ENCODE measurements at regions not wholly inside any gene's neighbourhood (a gene's known extent, or its start where the extent isn't known, plus 50 kb on each side); places are given as distances from the start of the nearest gene placed in this dataset.
A peak's percentile ranks its signal among the peaks of the same experiment; 100 is the strongest.

- Mint-ChIP-seq H3K27me3 (ENCODE audit: low read depth) (no peaks in the 10 kb centered on the region), H3K4me3 (no peak overlapping the region), H3K27ac (ENCODE audit: unreplicated experiment) (no peak overlapping the region), H3K4me1 (peaks cover 12% of the 10 kb centered on the region), H3K9me3 (no peaks in the 10 kb centered on the region), H3K36me3 (ENCODE audit: low read depth) (no peaks in the 10 kb centered on the region)
- no peak for TF ChIP-seq CTCF (conservative IDR thresholded peaks at IDR 0.05)
- DNase-seq (ENCODE audit: low read depth, low spot score) = no peak
Observed at GRCh38 chr4:166314902-166315301, 441.9 kb downstream of the TLL1 start.

GRCh38 chr4:166315721-166316467 is 442.9 kb downstream of the TLL1 start:
- no peaks in the 10 kb centered on the region for H3K36me3 Mint-ChIP-seq (ENCODE audit: low read depth)
- no peak for TF ChIP-seq CTCF (conservative IDR thresholded peaks at IDR 0.05)
- H3K9me3 Mint-ChIP-seq = no peaks in the 10 kb centered on the region
- H3K4me3 Mint-ChIP-seq = no peak overlapping the region
- H3K27ac Mint-ChIP-seq (ENCODE audit: unreplicated experiment) = no peak overlapping the region
- no peak for DNase-seq (ENCODE audit: low read depth, low spot score)
- peaks cover 12% of the 10 kb centered on the region for H3K4me1 Mint-ChIP-seq
- no peaks in the 10 kb centered on the region for H3K27me3 Mint-ChIP-seq (ENCODE audit: low read depth)

- Mint-ChIP-seq H3K27me3 (ENCODE audit: low read depth) (no peaks in the 10 kb centered on the region), H3K27ac (ENCODE audit: unreplicated experiment) (no peak overlapping the region), H3K4me3 (no peak overlapping the region), H3K4me1 (no peaks in the 10 kb centered on the region), H3K9me3 (no peaks in the 10 kb centered on the region), H3K36me3 (ENCODE audit: low read depth) (no peaks in the 10 kb centered on the region)
- no peak for DNase-seq (ENCODE audit: low read depth, low spot score)
- TF ChIP-seq CTCF (conservative IDR thresholded peaks at IDR 0.05) = no peak
Observed at GRCh38 chr4:166318810-166319525, 445.9 kb downstream of the TLL1 start.

- no peak overlapping the region for H3K27ac Mint-ChIP-seq (ENCODE audit: unreplicated experiment)
- no peak for DNase-seq (ENCODE audit: low read depth, low spot score)
- no peak for TF ChIP-seq CTCF (conservative IDR thresholded peaks at IDR 0.05)
- no peaks in the 10 kb centered on the region for H3K4me1 Mint-ChIP-seq
- H3K36me3 Mint-ChIP-seq (ENCODE audit: low read depth) = no peaks in the 10 kb centered on the region
- H3K4me3 Mint-ChIP-seq = no peak overlapping the region
- H3K9me3 Mint-ChIP-seq = no peaks in the 10 kb centered on the region
- no peaks in the 10 kb centered on the region for H3K27me3 Mint-ChIP-seq (ENCODE audit: low read depth)
Observed at GRCh38 chr4:166323250-166323649, 450.2 kb downstream of the TLL1 start.

- Mint-ChIP-seq H3K27ac (ENCODE audit: unreplicated experiment) (no peak overlapping the region), H3K4me1 (no peaks in the 10 kb centered on the region), H3K36me3 (ENCODE audit: low read depth) (no peaks in the 10 kb centered on the region), H3K9me3 (peaks cover under 1% of the 10 kb centered on the region), H3K27me3 (ENCODE audit: low read depth) (no peaks in the 10 kb centered on the region), H3K4me3 (no peak overlapping the region)
- peak; percentile 15 for DNase-seq (ENCODE audit: low read depth, low spot score)
- TF ChIP-seq CTCF (conservative IDR thresholded peaks at IDR 0.05) = peak; percentile 58
Observed at GRCh38 chr4:166324321-166324720, 451.3 kb downstream of the TLL1 start.

Data from neural crest cell (in vitro differentiated cells).